ENCODE measurements at regions not wholly inside any gene's neighbourhood (a gene's known extent, or its start where the extent isn't known, plus 50 kb on each side); places are given as distances from the start of the nearest gene placed in this dataset.

GRCh38 chr6:119655124-119655523 is 305.6 kb upstream of the MAN1A1 start:
- no peak for TF ChIP-seq POLR2AphosphoS5 (IDR thresholded peaks at IDR 0.05; ENCODE audit: low read depth, low read length)
- no peak for TF ChIP-seq POLR2A (IDR thresholded peaks at IDR 0.05; ENCODE audit: low read depth, low read length)
- no peak for TF ChIP-seq TAF1 (IDR thresholded peaks at IDR 0.05; ENCODE audit: borderline replicate concordance, low read depth, low read length)
